HG02759 (cell line): ENCODE measurements at regions not wholly inside any gene's neighbourhood (a gene's known extent, or its start where the extent isn't known, plus 50 kb on each side); places are given as distances from the start of the nearest gene placed in this dataset.

Experiments used
- ATAC-seq: cut with Tn5 transposase; IDR thresholded peaks from one replicate; pipeline ENCODE4 v1.9.1; 2021; ENCODE audit warnings: mild to moderate bottlenecking, moderate library complexity; ENCODE audit not compliant: unreplicated experiment

GRCh38 chr3:153069598-153070510 is 92.2 kb upstream of the RAP2B start:
- no peak for ATAC-seq

DNA sequence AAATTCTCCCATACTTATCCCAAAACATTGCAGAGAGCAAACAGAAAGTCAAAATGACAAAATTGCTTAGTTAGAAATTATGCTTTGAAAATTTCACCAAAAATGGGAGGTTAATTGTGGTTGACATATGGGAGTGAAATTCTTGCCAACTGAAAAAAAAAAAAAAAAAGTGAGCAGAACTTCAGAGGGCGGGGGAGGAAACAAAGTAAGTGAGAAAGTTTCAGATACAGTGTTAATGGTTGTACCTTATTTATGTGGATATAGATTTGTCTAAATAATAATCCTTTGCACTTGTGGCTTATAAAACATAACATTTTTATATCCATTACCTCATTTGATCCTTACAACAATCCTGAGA is 91.5 kb upstream of the RAP2B start:
- no peak for ATAC-seq

GRCh38 chr3:153072382-153072781 is 89.6 kb upstream of the RAP2B start:
- no peak for ATAC-seq

DNA sequence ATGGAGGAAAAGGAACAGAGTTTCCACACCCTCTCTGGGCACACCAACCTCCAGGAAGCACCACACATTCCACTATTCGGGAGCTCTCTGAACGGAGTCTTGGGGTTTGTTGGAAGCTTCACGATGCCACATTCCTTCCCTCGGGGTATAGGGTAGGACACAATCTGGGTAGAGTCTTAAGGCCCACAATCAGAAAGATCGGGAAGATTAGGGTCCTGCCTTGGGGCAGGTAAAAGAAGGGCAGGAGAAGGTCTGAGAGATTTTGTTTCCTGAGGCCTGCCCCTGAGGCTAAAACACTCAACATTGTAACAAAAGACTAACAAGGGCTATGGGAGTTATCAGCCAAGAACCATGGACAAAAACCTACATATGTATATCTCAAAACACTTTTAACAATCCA is 89.2 kb upstream of the RAP2B start:
- no peak for ATAC-seq

- ATAC-seq: no peak
Observed at GRCh38 chr3:153073636-153074035, 88.4 kb upstream of the RAP2B start.

DNA sequence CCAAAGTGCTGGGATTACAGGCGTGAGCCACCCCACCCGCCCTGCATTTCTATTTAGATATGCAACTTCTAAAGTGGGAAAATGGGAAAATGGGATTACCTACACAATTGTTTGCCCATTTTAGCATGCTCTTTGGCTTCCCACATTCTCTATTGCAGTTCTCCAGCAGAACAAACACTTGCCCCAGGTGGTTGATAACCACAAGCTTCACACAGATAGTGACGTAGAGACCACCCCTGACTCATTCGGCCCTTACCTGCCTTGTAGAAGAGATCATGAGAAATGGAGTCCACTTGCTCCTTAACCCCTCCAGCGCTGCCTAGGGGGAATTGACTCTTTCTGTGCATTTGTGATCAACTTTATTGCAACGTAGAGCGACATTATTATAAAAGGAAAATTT is 83.2 kb upstream of the RAP2B start:
- no peak for ATAC-seq

DNA sequence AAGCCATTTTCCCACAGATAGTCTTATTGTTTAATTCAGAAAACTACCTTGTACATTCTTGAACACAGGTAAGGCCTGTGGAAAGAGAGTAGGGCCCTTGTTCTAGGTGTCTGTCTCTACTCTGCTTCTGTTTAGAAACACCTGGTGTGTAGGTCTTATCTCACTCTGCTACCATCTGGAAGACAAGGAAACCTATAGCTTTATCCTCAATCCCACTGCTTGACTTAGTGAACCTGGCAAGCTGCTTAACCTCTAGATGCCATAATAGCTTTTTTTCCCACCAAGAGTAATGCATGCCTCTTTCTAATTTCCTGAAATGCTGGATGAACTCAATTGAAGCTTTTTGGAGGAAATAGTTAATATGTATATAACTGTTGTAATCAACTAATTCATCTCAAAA is 82.6 kb upstream of the RAP2B start:
- no peak for ATAC-seq

DNA sequence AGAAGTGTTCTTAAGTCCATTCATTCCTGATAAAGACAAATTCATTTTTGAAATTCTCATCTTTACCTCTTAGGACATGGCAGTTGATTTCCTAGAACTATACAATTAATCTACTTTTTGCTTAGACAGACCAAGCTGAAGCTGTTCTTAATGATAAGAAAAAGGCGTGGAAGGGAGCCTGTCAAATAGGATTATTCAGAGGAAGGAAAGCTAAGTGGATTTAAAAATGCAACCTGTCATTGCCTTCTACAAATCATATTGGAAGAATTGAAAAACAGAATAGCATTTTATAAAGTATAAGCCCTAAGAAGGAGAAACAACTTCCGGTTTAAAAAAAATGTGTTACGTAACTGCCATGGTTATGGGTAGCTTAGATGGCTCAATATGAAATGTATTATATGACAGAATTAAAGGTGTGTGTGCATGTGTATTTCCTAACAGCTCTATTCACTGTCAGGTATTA is 81.2 kb upstream of the RAP2B start:
- no peak for ATAC-seq

GRCh38 chr3:153084431-153084830 is 77.6 kb upstream of the RAP2B start:
- no peak for ATAC-seq

DNA sequence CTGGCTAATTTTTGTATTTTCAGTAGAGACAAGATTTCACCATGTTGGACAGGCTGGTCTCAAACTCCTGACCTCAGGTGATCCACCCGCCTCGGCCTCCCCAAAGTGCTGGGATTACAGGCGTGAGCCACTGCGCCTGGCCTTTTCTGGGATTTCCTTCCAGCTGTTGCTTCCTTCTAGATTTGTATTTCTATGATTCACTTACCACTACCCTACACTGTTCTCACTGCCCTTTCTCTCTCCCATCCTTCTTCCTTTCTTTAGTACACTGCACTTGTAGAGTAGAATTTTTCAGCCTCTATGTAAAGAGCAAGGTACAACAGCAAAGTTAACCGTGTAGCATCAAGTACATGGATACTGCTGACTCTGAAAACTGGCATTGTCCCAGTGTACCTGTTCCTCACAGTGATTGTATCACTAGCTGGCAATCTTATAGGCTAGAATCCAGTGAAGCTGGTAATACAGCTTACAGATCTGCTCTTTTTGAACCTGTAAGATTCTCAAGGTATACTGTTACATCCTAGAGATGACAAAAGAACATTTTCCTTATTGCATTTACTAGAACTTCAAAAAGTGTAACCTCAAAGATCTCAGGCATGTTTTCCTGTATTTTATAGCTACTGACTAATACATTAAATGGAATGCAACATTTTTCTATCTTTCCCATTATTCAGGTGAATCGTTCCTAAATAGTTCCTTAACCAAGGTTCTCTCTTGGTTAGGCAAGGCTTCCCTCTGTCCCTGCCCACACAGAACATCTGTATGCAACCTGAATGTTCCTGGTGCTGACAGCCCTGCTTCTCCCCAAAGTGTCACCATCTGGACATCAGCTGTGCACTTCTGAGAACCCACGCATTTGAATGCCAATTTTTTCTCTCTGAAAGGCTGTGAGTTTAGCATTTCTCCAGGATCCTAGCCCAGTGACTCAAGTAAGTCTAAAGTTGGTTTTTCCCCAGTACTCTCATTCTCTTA is 74.1 kb upstream of the RAP2B start:
- ATAC-seq: no peak

DNA sequence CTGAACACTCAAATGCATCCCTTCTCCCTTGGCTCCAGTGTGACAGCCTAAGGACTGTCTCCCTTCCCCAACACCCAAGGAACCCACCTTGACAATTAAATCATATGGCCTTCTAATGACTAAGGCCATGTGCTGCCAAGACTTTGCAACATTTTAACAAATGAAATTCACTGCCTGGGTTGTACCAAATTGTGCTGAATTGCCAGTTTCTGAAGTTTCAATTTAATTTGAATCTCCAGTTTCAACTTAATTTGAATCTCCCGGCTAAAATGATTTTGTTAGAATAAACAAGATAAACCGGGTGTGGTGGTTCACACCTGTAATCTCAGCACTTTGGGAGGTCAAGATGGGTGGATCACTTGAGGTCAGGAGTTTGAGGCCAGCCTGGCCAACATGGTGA is 72.4 kb upstream of the RAP2B start:
- ATAC-seq: no peak

DNA sequence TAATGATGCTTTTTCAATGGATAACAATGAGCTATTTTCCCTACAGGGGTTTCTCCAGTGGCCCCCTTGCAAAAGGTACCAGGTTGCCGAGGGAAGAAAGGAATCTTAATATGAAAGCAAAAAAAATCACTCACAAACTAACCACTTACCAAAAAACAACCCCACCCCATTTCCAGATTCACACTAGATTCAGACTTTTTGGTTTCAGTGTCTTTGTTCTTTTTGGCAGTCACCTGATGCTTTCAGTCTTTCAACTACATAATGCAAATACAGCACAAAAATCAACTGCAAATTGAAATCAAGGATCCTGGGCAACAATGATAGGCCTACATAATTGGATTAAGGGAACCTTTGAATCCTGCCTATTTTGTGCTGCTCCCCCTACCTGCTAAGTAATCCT is 71.1 kb upstream of the RAP2B start:
- ATAC-seq: no peak

DNA sequence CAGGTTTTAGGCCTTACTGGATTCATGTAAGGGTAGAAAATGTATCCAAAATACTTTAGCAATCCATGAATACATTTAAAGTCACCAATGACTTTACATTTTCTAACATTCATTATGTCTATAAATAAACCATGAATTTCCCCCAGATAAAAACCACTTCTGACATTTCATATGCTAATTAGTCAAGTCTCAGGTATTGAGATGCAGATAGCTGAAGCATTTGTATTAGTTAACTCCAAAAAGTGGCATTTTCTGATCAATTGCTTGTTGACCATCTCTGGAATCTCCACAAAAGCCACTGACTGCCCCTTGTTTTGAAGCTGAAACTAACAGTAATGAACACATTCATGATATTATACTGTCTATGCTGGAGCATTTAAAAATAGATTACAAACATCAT is 68.4 kb upstream of the RAP2B start:
- ATAC-seq: no peak

DNA sequence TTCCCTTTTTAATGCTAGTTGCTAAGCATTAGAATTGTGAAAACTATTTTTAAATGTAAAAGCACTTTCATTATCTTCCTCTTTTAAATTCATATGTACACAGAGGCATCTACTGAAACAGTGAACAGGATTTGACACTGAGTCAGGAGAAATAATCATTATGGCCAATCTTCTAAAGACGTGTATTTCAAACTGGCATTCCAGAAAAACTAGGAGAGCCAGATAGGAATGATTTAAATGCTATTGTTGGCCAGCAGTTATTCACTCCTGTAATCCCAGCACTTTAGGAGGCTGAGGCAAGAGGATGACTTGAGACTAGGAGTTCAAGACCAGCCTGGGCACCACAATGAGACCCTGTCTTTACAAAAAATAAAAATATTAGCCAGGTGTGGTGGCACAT is 67.6 kb upstream of the RAP2B start:
- no peak for ATAC-seq

DNA sequence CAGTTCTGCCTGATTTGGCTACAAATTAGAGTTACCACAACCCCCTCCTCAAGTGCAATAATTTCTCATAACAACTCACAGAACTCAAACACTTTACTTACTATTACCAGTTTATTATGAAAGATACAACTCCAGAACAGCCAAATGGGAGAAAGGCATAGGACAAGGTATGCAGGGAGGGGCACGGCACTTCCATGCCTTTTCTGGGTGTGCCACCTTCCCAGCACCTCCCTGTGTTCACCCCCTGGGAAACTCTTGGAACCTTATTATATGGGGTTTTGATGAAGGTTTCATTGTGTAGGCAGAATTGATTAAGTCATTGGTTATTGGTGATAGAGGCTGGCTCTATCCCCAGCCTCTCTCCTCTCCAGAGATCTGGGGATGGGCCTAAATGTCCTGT is 66.6 kb upstream of the RAP2B start:
- ATAC-seq: no peak

DNA sequence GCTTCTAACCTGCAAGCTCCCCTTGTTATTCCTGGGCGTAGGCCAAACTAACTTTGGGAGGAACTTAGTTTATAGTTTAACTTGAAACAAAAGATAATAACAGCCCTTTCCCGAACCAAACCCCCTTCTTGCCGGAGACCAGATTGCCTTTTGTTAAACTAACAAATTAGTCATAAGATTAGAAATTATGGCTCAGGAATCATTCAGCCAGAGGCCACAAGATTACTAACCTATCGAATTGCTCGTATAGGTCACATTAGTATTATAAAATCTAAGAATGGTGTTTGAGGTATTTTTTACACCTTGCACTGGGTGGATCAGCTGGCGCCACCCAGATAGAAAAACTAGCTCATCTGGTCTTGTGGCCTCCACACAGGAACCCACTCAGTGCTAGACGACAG is 65.3 kb upstream of the RAP2B start:
- no peak for ATAC-seq

- ATAC-seq: no peak
Observed at GRCh38 chr3:153097213-153097612, 64.8 kb upstream of the RAP2B start.

DNA sequence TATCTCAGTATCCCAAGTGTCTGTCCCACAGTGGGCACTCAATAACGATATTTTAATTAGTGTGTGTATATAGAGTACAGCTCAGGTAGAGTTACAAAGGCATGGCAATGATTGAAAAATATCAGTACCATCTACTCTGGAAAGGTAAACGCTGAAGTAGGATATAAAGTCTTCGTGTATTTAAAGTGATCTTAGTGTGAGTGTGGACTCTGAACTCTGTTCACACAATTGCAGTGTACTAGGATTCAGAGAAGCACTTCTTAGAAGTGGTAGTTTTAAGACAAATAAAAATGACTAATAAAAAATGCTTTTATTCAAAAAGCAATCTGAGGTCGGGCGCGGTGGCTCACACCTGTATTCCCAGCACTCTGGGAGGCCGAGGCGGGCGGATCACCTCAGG is 62.9 kb upstream of the RAP2B start:
- no peak for ATAC-seq

GRCh38 chr3:153103406-153103945 is 58.5 kb upstream of the RAP2B start:
- ATAC-seq: no peak

GRCh38 chr3:153110041-153110440 is 52.0 kb upstream of the RAP2B start:
- no peak for ATAC-seq

GRCh38 chr3:153111016-153111415 is 51.0 kb upstream of the RAP2B start:
- ATAC-seq: no peak
